ENCODE measurements at regions not wholly inside any gene's neighbourhood (a gene's known extent, or its start where the extent isn't known, plus 50 kb on each side); places are given as distances from the start of the nearest gene placed in this dataset.

- no peak for DNase-seq (ENCODE audit: low read depth, low spot score)
Observed at GRCh38 chr13:73268306-73268705, 209.5 kb downstream of the KLF5 start.

- DNase-seq (ENCODE audit: low read depth, low spot score) = no peak
Observed at GRCh38 chr13:73266640-73267180, 207.9 kb downstream of the KLF5 start.

GRCh38 chr13:73262862-73263627 is 204.2 kb downstream of the KLF5 start:
- DNase-seq (ENCODE audit: low read depth, low spot score) = no peak

GRCh38 chr13:73261739-73262216 is 203.0 kb downstream of the KLF5 start:
- peak; percentile 24 for DNase-seq (ENCODE audit: low read depth, low spot score)

GRCh38 chr13:73259061-73260017 is 200.5 kb downstream of the KLF5 start:
- no peak for DNase-seq (ENCODE audit: low read depth, low spot score)

- no peak for DNase-seq (ENCODE audit: low read depth, low spot score)
Observed at GRCh38 chr13:73258406-73258805, 199.6 kb downstream of the KLF5 start.

GRCh38 chr13:73254827-73255226 is 196.0 kb downstream of the KLF5 start:
- DNase-seq (ENCODE audit: low read depth, low spot score) = no peak

- DNase-seq (ENCODE audit: low read depth, low spot score) = no peak
Observed at GRCh38 chr13:73251626-73252265, 192.9 kb downstream of the KLF5 start.

GRCh38 chr13:73250061-73250460 is 191.3 kb downstream of the KLF5 start:
- DNase-seq (ENCODE audit: low read depth, low spot score) = no peak

- DNase-seq (ENCODE audit: low read depth, low spot score) = peak; percentile 14
Observed at GRCh38 chr13:73248711-73249580, 190.1 kb downstream of the KLF5 start.

GRCh38 chr13:73248154-73248553 is 189.3 kb downstream of the KLF5 start:
- DNase-seq (ENCODE audit: low read depth, low spot score) = no peak

GRCh38 chr13:73245246-73245645 is 186.4 kb downstream of the KLF5 start:
- no peak for DNase-seq (ENCODE audit: low read depth, low spot score)

- no peak for DNase-seq (ENCODE audit: low read depth, low spot score)
Observed at GRCh38 chr13:73244467-73244866, 185.7 kb downstream of the KLF5 start.

- no peak for DNase-seq (ENCODE audit: low read depth, low spot score)
Observed at GRCh38 chr13:73242515-73243015, 183.8 kb downstream of the KLF5 start.

GRCh38 chr13:73240193-73240592 is 181.4 kb downstream of the KLF5 start:
- no peak for DNase-seq (ENCODE audit: low read depth, low spot score)

GRCh38 chr13:73235385-73235784 is 176.6 kb downstream of the KLF5 start:
- no peak for DNase-seq (ENCODE audit: low read depth, low spot score)

- no peak for DNase-seq (ENCODE audit: low read depth, low spot score)
Observed at GRCh38 chr13:73231471-73231870, 172.7 kb downstream of the KLF5 start.

GRCh38 chr13:73230716-73231115 is 171.9 kb downstream of the KLF5 start:
- no peak for DNase-seq (ENCODE audit: low read depth, low spot score)

- DNase-seq (ENCODE audit: low read depth, low spot score) = no peak
Observed at GRCh38 chr13:73228546-73228945, 169.7 kb downstream of the KLF5 start.

GRCh38 chr13:73225990-73226389 is 167.2 kb downstream of the KLF5 start:
- DNase-seq (ENCODE audit: low read depth, low spot score) = no peak

GRCh38 chr13:73224703-73225102 is 165.9 kb downstream of the KLF5 start:
- no peak for DNase-seq (ENCODE audit: low read depth, low spot score)

Measured in ELF-1 (cell line).